Kidney (tissue), 13 donors: ENCODE measurements at regions not wholly inside any gene's neighbourhood (a gene's known extent, or its start where the extent isn't known, plus 50 kb on each side); places are given as distances from the start of the nearest gene placed in this dataset.

ENCODE experiments used
- DNase-seq, 5 donors: peaks; one replicate each; pipeline ENCODE4 v3.0.0-alpha.2; 2013 to 2020
- FAIRE-seq: peaks from 2 replicates; lab custom pipeline; 2012; peaks lifted over from hg19 to GRCh38; lab: Jason Lieb, UNC
- H3K27ac ChIP-seq, 2 donors: one replicate each; pipeline ENCODE4 v1.7.0; 2013; ENCODE audit warnings: low read depth in 2 of 2, low read length in 2 of 2, inconsistent platforms in 1 of 2
- H3K27me3 ChIP-seq: one replicate; pipeline ENCODE4 v1.7.1; 2013; ENCODE audit warnings: low read length, inconsistent platforms; ENCODE audit not compliant: control insufficient read depth, insufficient read depth
- H3K36me3 ChIP-seq, 3 donors: one replicate each; pipeline versions ENCODE4 v1.7.0 to v1.7.1; 2013; ENCODE audit warnings: low read length in 3 of 3, control low read depth in 1 of 3, inconsistent platforms in 1 of 3; ENCODE audit not compliant: insufficient read depth in 3 of 3, control insufficient read depth in 2 of 3
- H3K4me1 ChIP-seq, 3 donors: one replicate each; pipeline versions ENCODE4 v1.7.0 to v1.7.1; 2013; ENCODE audit warnings: low read length in 3 of 3, inconsistent platforms in 1 of 3, low read depth in 1 of 3; ENCODE audit not compliant: control insufficient read depth in 2 of 3, insufficient read depth in 2 of 3
- H3K4me3 ChIP-seq, 3 donors: one replicate each; pipeline versions ENCODE4 v1.7.0 to v1.8.1; 2013; ENCODE audit warnings: low read length in 3 of 3, control low read depth in 1 of 3, inconsistent platforms in 1 of 3
- H3K9ac ChIP-seq, 3 donors: one replicate each; pipeline versions ENCODE4 v1.7.0 to v1.7.1; 2013; ENCODE audit warnings: low read length in 3 of 3, control low read depth in 1 of 3, inconsistent platforms in 1 of 3
- H3K9me3 ChIP-seq, 3 donors: one replicate each; pipeline versions ENCODE4 v1.7.0 to v1.7.1; 2013; ENCODE audit warnings: low read length in 3 of 3, control low read depth in 1 of 3, inconsistent platforms in 1 of 3; ENCODE audit not compliant: control insufficient read depth in 2 of 3, insufficient read depth in 1 of 3
- intact Hi-C: fragments of 100-400 bp; cut with DNase I; formaldehyde crosslinking; loops from one replicate; pipeline ENCODE4 v1.11.1; 2022
- TF ChIP-seq, protein P1 (sequence below): IDR thresholded peaks from 3 replicates; pipeline ENCODE4 v1.5.1; 2012; ENCODE audit warnings: mild to moderate bottlenecking, moderate library complexity, borderline replicate concordance; ENCODE audit not compliant: insufficient read depth; ENCODE audit errors: extremely low read depth
- donor health status: control.
- donor health status: control.
- donor health status: control.
- donor health status: control.
- donor health status: control.
- donor health status: DM: yes; HTN: yes; CAD: no.
- donor health status: Normal renal cell carcinoma (clear cell type).

- Histone ChIP-seq H3K36me3 (no peaks in the 10 kb centered on the region), H3K27me3 (no peaks in the 10 kb centered on the region), H3K9me3 (no peaks in the 10 kb centered on the region), H3K4me1 (no peaks in the 10 kb centered on the region), H3K9ac (no peak overlapping the region), H3K4me3 (no peak overlapping the region), H3K27ac (no peak overlapping the region)
- intact Hi-C loops, result no loop called here
- FAIRE-seq (no peak), DNase-seq (peak in 4 of 5 donors; percentile 30 to 45 (median 43))
- TF ChIP-seq, protein P1, sequence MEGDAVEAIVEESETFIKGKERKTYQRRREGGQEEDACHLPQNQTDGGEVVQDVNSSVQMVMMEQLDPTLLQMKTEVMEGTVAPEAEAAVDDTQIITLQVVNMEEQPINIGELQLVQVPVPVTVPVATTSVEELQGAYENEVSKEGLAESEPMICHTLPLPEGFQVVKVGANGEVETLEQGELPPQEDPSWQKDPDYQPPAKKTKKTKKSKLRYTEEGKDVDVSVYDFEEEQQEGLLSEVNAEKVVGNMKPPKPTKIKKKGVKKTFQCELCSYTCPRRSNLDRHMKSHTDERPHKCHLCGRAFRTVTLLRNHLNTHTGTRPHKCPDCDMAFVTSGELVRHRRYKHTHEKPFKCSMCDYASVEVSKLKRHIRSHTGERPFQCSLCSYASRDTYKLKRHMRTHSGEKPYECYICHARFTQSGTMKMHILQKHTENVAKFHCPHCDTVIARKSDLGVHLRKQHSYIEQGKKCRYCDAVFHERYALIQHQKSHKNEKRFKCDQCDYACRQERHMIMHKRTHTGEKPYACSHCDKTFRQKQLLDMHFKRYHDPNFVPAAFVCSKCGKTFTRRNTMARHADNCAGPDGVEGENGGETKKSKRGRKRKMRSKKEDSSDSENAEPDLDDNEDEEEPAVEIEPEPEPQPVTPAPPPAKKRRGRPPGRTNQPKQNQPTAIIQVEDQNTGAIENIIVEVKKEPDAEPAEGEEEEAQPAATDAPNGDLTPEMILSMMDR, result peak; percentile 18
Observed at GRCh38 chr6:99219788-99220187, 129.7 kb downstream of the FAXC start.

DNA sequence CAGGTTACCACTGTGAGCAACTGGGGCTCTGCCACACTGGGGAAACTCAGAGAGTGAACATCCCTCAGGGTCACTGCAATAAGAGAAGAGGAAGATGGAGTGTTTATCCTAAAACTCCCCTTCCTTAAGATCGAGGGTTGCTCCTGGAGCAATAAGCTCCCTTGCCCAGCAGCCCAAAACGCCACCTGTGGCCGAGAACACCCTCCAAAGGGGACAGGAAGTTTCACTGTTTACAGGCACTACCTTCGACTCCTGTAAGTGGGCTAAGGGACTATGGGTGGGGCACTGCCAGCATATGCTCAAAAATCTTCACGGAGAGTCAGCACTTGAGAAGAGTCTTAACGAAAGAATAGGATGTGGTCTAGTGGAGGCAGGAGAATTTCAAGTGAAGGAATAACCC lies 132.5 kb downstream of the FAXC start:
- Histone ChIP-seq H3K27me3 (no peaks in the 10 kb centered on the region), H3K4me1 (no peaks in the 10 kb centered on the region), H3K9me3 (no peaks in the 10 kb centered on the region), H3K9ac (no peak overlapping the region), H3K36me3 (no peaks in the 10 kb centered on the region), H3K27ac (no peak overlapping the region), H3K4me3 (no peak overlapping the region)
- intact Hi-C loops, result no loop called here
- DNase-seq (no peak), FAIRE-seq (no peak)
- TF ChIP-seq, protein P1, result no peak

- H3K4me1 ChIP-seq, result peaks cover 0 to 9% (median 0%) of the 10 kb centered on the region in 3 donors
- H3K4me3 ChIP-seq, result no peak overlapping the region
- no peaks in the 10 kb centered on the region for H3K36me3 ChIP-seq
- TF ChIP-seq, protein P1, result no peak
- intact Hi-C loops, result no loop called here
- no peaks in the 10 kb centered on the region for H3K9me3 ChIP-seq
- DNase-seq (peak in 2 of 5 donors; percentile 45 to 57), FAIRE-seq (peak; percentile 52)
- no peaks in the 10 kb centered on the region for H3K27me3 ChIP-seq
- peak overlapping the region; percentile 12 to 29 for H3K27ac ChIP-seq
- no peak overlapping the region for H3K9ac ChIP-seq
Observed at GRCh38 chr6:99195986-99196655, 153.4 kb downstream of the FAXC start.

GRCh38 chr6:99192561-99192960 lies 156.9 kb downstream of the FAXC start:
- H3K4me1 ChIP-seq, result peaks cover 0 to 9% (median 0%) of the 10 kb centered on the region in 3 donors
- no peaks in the 10 kb centered on the region for H3K27me3 ChIP-seq
- DNase-seq (no peak), FAIRE-seq (no peak)
- no peak overlapping the region for H3K9ac ChIP-seq
- no peaks in the 10 kb centered on the region for H3K36me3 ChIP-seq
- H3K9me3 ChIP-seq, result no peaks in the 10 kb centered on the region
- intact Hi-C loops, result no loop called here
- TF ChIP-seq, protein P1, result no peak
- H3K27ac ChIP-seq, result no peak overlapping the region
- H3K4me3 ChIP-seq, result no peak overlapping the region
